ENCODE measurements at regions not wholly inside any gene's neighbourhood (a gene's known extent, or its start where the extent isn't known, plus 50 kb on each side); places are given as distances from the start of the nearest gene placed in this dataset.

GRCh38 chr10:71161425-71161824, 50.9 kb upstream of the UNC5B start:
- peak; percentile 13 for DNase-seq
